ENCODE measurements at regions not wholly inside any gene's neighbourhood (a gene's known extent, or its start where the extent isn't known, plus 50 kb on each side); places are given as distances from the start of the nearest gene placed in this dataset.

- no CpG with 5 or more reads among the region's 2 CpGs for WGBS (ENCODE audit: insufficient coverage)
Observed at GRCh38 chr3:190989218-190989617, 126.7 kb upstream of the GMNC start.

GRCh38 chr3:190988102-190988501 lies 125.6 kb upstream of the GMNC start:
- no peaks in the 10 kb centered on the region for H3K79me2 ChIP-seq (ENCODE audit: control insufficient read depth, insufficient read depth, low read length)
- CTCF ChIA-PET = no interaction called here
- WGBS (ENCODE audit: insufficient coverage) = 91% methylated on average over 1 of the region's 2 CpGs
- no peak overlapping the region for H3K4me3 Mint-ChIP-seq
- peaks cover 0 to 11% (median 0%) of the 10 kb centered on the region in 3 donors for H3K9me3 ChIP-seq (ENCODE audit: control extremely low read depth in 1 of 3, control insufficient read depth in 2 of 3, insufficient read depth in 1 of 3, low read length in 2 of 3)
- TF ChIP-seq EZH2 (IDR thresholded peaks at IDR 0.05; ENCODE audit: borderline replicate concordance, insufficient read depth, low read depth, low read length, poor library complexity, severe bottlenecking) = no peak
- TF ChIP-seq CTCF (IDR thresholded peaks at IDR 0.05) = no peak
- H3K27me3 Mint-ChIP-seq = no peaks in the 10 kb centered on the region
- no peaks in the 10 kb centered on the region for H3K36me3 ChIP-seq (replicated peaks in 1 of 2; ENCODE audit: control extremely low read depth in 1 of 2, control insufficient read depth in 1 of 2, extremely low read depth in 1 of 2, insufficient read depth in 2 of 2, low read length in 1 of 2)
- POLR2A ChIA-PET = no interaction called here
- no peaks in the 10 kb centered on the region for H3K27me3 ChIP-seq (replicated peaks in 1 of 4; ENCODE audit: control extremely low read depth in 1 of 4, control insufficient read depth in 3 of 4, insufficient read depth in 4 of 4, low read length in 3 of 4)
- no peak overlapping the region for H2AFZ ChIP-seq (ENCODE audit: insufficient read depth, low read depth, low read length, poor library complexity, severe bottlenecking)
- DNase-seq (no peak), ATAC-seq (ENCODE audit: low read depth) (no peak)
- no peak overlapping the region for H3K4me2 ChIP-seq (replicated peaks; ENCODE audit: low read depth, low read length, poor library complexity, severe bottlenecking)
- H3K4me1 Mint-ChIP-seq = peaks cover 1% of the 10 kb centered on the region
- H3K9ac ChIP-seq (ENCODE audit: low read length) = no peak overlapping the region
- peaks cover 0 to 4% of the 10 kb centered on the region in 2 donors for H3K4me1 ChIP-seq (ENCODE audit: control insufficient read depth in 2 of 2, insufficient read depth in 2 of 2, low read length in 2 of 2)
- intact Hi-C loops (cut with micrococcal nuclease) = no loop called here
- H3K4me3 ChIP-seq (ENCODE audit: control extremely low read depth in 1 of 5, extremely low read depth in 1 of 5, insufficient read depth in 1 of 5, low read depth in 2 of 5, low read length in 4 of 5) = no peak overlapping the region
- no peak overlapping the region for H3K27ac ChIP-seq (ENCODE audit: low read length in 2 of 2)
- no peak overlapping the region for H3K27ac Mint-ChIP-seq
- no peaks in the 10 kb centered on the region for H4K20me1 ChIP-seq (ENCODE audit: control insufficient read depth, insufficient read depth, low read length, poor library complexity, severe bottlenecking)
- no peaks in the 10 kb centered on the region for H3K9me3 Mint-ChIP-seq (ENCODE audit: insufficient read depth)

More at GRCh38 chr3:190989218-190989617, 126.7 kb upstream of the GMNC start:
- no peak overlapping the region for H3K4me2 ChIP-seq (replicated peaks; ENCODE audit: low read depth, low read length, poor library complexity, severe bottlenecking)
- H3K4me1 ChIP-seq (ENCODE audit: control insufficient read depth in 2 of 2, insufficient read depth in 2 of 2, low read length in 2 of 2) = no peaks in the 10 kb centered on the region
- no peak overlapping the region for H3K9ac ChIP-seq (ENCODE audit: low read length)
- no peak overlapping the region for H2AFZ ChIP-seq (ENCODE audit: insufficient read depth, low read depth, low read length, poor library complexity, severe bottlenecking)
- H3K36me3 ChIP-seq (replicated peaks in 1 of 2; ENCODE audit: control extremely low read depth in 1 of 2, control insufficient read depth in 1 of 2, extremely low read depth in 1 of 2, insufficient read depth in 2 of 2, low read length in 1 of 2) = no peaks in the 10 kb centered on the region
- no peak overlapping the region for H3K27ac ChIP-seq (ENCODE audit: low read length in 2 of 2)
- no peaks in the 10 kb centered on the region for H3K9me3 Mint-ChIP-seq (ENCODE audit: insufficient read depth)
- peaks cover 0 to 11% (median 0%) of the 10 kb centered on the region in 3 donors for H3K9me3 ChIP-seq (ENCODE audit: control extremely low read depth in 1 of 3, control insufficient read depth in 2 of 3, insufficient read depth in 1 of 3, low read length in 2 of 3)
- DNase-seq = no peak
- intact Hi-C loops (cut with micrococcal nuclease) = no loop called here
- POLR2A ChIA-PET = no interaction called here
- H3K4me3 Mint-ChIP-seq = no peak overlapping the region
- CTCF ChIA-PET = no interaction called here
- no peaks in the 10 kb centered on the region for H3K27me3 Mint-ChIP-seq
- H3K27me3 ChIP-seq (replicated peaks in 1 of 4; ENCODE audit: control extremely low read depth in 1 of 4, control insufficient read depth in 3 of 4, insufficient read depth in 4 of 4, low read length in 3 of 4) = no peaks in the 10 kb centered on the region
- H3K4me1 Mint-ChIP-seq = no peaks in the 10 kb centered on the region
- H3K27ac Mint-ChIP-seq = no peak overlapping the region
- TF ChIP-seq EZH2 (IDR thresholded peaks at IDR 0.05; ENCODE audit: borderline replicate concordance, insufficient read depth, low read depth, low read length, poor library complexity, severe bottlenecking) (no peak), CTCF (IDR thresholded peaks at IDR 0.05) (no peak)
- H3K4me3 ChIP-seq (ENCODE audit: control extremely low read depth in 1 of 5, extremely low read depth in 1 of 5, insufficient read depth in 1 of 5, low read depth in 2 of 5, low read length in 4 of 5) = no peak overlapping the region
- H4K20me1 ChIP-seq (ENCODE audit: control insufficient read depth, insufficient read depth, low read length, poor library complexity, severe bottlenecking) = no peaks in the 10 kb centered on the region
- no peak for ATAC-seq (ENCODE audit: low read depth)
- H3K79me2 ChIP-seq (ENCODE audit: control insufficient read depth, insufficient read depth, low read length) = no peaks in the 10 kb centered on the region

Measured in B cell (primary cell).